GM21786 (cell line): ENCODE measurements at regions not wholly inside any gene's neighbourhood (a gene's known extent, or its start where the extent isn't known, plus 50 kb on each side); places are given as distances from the start of the nearest gene placed in this dataset.

Source experiments
- ATAC-seq: cut with Tn5 transposase; IDR thresholded peaks from one replicate; pipeline ENCODE4 v1.9.1; 2021; ENCODE audit not compliant: unreplicated experiment

- ATAC-seq = no peak
Measured at GRCh38 chr4:20393486-20394100, 141.9 kb downstream of the SLIT2 start.

DNA sequence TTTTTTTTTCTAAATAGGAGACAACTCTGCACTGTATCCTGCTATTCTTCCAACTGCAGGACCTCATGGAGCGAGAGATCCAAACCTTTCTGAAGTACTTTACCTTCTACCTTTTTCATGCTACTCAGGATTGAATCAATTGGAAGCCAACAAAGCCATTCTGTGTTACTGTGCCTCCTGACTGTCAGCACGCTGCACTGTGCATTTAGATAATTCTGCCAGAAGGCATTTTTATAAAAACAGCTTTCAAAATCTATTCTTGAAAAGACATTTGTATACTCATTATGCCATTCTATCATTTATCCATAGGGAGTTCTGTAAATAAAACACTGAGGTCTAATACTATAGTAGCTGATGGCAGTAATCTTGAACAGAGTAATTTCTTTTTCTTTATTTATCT, 142.8 kb downstream of the SLIT2 start:
- no peak for ATAC-seq

- ATAC-seq = no peak
Measured at GRCh38 chr4:20395160-20395773, 143.6 kb downstream of the SLIT2 start.

DNA sequence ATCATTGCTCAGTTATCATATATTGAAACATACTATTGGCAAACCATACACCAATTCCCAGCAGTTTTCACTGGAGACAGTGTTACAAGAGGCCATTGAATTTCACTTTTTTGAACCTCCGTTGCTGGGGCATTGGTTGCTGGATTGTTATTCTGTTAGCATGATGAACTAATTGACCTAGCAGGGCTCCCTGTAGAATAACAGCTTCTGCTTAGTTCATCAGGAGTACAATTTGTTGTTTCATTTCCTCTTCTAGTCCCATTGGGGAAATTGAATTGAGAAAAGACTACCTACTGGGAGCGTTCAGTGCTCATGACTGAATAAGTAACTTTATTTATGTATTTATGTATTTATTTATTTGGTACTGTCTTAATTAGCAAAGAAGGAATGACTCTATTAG, 151.6 kb downstream of the SLIT2 start:
- peak; percentile 82 for ATAC-seq

DNA sequence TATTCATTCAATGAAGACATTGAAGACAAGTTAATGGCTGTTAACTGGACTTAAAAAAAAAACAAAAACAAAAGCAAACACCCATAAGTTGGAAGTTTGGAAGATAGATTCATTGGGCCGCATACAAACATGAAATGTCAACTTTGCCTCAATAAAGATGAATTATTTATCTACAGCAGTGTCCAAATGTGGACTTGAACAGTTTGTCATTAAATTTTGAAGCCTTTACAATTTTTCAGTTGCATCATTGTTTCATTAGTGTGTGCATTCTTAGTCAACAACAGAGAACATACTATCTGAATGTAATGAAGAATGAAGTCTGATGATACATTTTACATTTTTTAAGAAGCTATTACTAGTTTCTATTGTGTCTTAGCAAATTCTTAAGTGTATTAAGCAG, 152.1 kb downstream of the SLIT2 start:
- ATAC-seq = no peak

- no peak for ATAC-seq
Measured at GRCh38 chr4:20408611-20409010, 156.9 kb downstream of the SLIT2 start.

DNA sequence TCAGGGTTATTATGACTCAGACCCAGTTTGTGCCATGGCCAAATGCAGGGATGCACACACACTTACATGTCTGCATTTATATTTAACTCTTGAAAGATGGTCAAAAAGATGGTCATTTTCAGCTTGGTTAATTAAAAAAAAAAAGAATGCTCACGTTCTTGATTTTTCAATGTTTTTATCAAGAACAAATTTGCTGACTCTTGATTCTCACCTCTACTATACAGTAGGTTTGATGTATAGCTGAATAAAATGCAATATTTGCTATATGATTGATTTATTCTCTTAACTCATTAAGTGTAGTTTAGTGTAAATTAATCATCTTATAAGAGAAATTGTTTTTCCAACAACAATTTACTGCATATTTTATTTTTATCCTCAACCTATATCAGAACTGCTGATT, 160.4 kb downstream of the SLIT2 start:
- no peak for ATAC-seq

- no peak for ATAC-seq
Measured at GRCh38 chr4:20416800-20417199, 165.1 kb downstream of the SLIT2 start.

DNA sequence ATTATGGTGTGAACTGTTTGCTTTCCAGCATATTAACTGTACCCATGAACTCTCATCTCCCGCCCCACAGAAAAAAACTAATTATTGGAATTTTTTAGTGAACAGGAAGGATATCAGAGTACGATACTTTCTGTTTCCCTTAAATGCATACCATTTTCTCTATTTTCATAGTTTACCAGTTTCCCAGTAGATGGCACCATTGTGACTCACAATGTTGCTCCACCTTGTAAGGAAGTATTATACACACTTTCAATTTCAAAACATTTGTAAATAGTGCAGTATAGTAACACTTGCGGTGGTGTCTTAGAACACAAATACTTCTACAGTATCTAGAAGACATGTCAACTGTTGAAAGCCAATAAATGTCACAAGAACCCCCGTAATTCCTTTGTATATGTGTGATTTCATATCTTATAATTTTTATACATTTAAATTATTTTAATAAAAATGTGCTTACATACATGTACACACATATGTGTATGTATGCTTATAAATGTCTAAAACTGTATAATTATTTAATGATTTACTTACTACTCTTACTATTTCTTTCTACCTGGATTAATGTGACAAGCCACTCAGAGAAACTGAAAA, 167.3 kb downstream of the SLIT2 start:
- ATAC-seq = peak; percentile 99

- no peak for ATAC-seq
Measured at GRCh38 chr4:20420916-20421602, 169.4 kb downstream of the SLIT2 start.

GRCh38 chr4:20421603-20421985, 169.9 kb downstream of the SLIT2 start:
- no peak for ATAC-seq

GRCh38 chr4:20422398-20422797, 170.7 kb downstream of the SLIT2 start:
- ATAC-seq = peak; percentile 60

GRCh38 chr4:20423420-20423819, 171.7 kb downstream of the SLIT2 start:
- no peak for ATAC-seq

DNA sequence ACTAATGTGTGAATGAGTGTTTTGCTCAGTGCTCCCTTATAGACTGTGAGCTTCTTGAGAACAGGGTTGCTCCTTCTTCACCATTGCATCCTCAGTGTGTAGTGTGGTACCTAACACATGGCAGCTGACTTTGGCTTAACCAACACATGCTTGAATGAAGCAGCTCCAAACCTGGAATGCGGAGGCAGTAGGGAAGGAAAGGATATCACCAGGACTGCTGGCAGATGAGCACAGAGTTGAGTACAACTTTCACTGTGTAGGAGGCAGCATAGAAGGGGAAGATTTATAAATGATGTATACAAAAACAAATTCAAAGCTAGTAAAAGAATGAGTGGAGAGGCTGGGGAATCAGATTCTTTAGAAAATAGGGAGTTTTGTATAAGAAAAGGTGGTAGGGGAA, 174.3 kb downstream of the SLIT2 start:
- ATAC-seq = no peak

GRCh38 chr4:20428436-20429160, 176.9 kb downstream of the SLIT2 start:
- ATAC-seq = peak; percentile 51

- ATAC-seq = no peak
Measured at GRCh38 chr4:20430259-20430941, 178.7 kb downstream of the SLIT2 start.

GRCh38 chr4:20431543-20431951, 179.8 kb downstream of the SLIT2 start:
- no peak for ATAC-seq

GRCh38 chr4:20432088-20432487, 180.4 kb downstream of the SLIT2 start:
- no peak for ATAC-seq

DNA sequence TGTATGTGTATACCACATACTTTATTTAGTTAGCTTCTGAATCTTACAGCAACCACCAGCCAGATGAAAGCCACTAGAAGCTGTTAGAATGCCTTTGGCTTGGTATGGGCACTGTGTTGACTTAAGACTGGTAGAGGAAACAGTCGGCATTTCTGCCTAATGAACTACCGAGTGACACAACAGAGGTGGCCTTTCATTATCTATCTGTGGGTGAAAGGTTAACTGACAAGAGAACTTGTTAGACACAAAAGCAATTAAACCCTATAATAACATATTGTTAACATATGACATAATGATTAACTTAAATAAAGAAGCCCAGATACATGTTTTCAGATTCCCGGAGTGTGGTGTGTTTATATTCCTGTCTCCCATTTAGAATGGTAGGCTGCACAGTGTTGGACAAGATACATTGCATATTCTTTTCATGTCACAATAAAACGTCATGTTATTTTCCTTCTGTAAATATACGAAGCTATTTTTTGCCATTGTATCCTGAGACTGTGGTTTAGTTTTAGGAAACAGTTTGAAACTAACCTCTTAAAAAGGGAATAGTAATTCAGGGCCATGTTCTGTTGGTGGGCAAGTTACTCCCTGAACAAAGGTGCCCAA, 181.5 kb downstream of the SLIT2 start:
- ATAC-seq = no peak

GRCh38 chr4:20440170-20440569, 188.5 kb downstream of the SLIT2 start:
- no peak for ATAC-seq
